ENCODE measurements at regions not wholly inside any gene's neighbourhood (a gene's known extent, or its start where the extent isn't known, plus 50 kb on each side); places are given as distances from the start of the nearest gene placed in this dataset.

DNA sequence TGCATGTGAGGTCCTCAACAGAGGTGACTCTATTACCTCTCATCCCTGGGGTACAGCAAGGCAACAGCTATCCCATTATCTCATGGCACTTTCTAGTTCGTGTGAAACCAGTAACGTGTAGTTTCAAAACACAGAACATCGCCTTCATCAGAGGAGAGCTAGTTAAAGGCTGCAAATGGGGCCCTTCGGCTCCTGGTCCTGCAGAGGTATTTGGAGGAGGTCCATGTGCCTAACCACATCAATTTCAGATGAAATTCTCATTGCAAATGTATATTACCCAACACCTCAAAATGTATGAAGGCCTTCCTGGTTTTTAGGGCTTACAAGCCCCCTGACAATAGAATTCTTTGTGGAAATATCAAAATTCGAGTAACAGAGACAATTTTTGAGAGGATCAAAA is 95.7 kb upstream of the PSMD7 start:
- TF ChIP-seq, protein P1, sequence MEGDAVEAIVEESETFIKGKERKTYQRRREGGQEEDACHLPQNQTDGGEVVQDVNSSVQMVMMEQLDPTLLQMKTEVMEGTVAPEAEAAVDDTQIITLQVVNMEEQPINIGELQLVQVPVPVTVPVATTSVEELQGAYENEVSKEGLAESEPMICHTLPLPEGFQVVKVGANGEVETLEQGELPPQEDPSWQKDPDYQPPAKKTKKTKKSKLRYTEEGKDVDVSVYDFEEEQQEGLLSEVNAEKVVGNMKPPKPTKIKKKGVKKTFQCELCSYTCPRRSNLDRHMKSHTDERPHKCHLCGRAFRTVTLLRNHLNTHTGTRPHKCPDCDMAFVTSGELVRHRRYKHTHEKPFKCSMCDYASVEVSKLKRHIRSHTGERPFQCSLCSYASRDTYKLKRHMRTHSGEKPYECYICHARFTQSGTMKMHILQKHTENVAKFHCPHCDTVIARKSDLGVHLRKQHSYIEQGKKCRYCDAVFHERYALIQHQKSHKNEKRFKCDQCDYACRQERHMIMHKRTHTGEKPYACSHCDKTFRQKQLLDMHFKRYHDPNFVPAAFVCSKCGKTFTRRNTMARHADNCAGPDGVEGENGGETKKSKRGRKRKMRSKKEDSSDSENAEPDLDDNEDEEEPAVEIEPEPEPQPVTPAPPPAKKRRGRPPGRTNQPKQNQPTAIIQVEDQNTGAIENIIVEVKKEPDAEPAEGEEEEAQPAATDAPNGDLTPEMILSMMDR (IDR thresholded peaks at IDR 0.05; ENCODE audit: low read depth, low read length, poor library complexity, severe bottlenecking): no peak
- TF ChIP-seq EZH2phosphoT487 (IDR thresholded peaks at IDR 0.05; ENCODE audit: borderline replicate concordance, low read length): no peak

All from DOHH2 (cell line).